Sigmoid colon (tissue), 4 donors: ENCODE measurements at regions not wholly inside any gene's neighbourhood (a gene's known extent, or its start where the extent isn't known, plus 50 kb on each side); places are given as distances from the start of the nearest gene placed in this dataset.

Experiments
- EP300 ChIP-seq, 4 donors: sonication (generic); formaldehyde crosslinking; IDR thresholded peaks; one replicate each; pipeline ENCODE4 v1.6.1; 2017; ENCODE audit warnings: antibody characterized with exemption in 4 of 4
- TF ChIP-seq, protein P1 (sequence below), 4 experiments: fragments of 450-650 bp in 3 of 4; fragments of 200-600 bp in 1 of 4; IDR thresholded peaks; one replicate each; pipeline ENCODE4 v1.5.1; 2016 to 2019; ENCODE audit warnings: antibody characterized with exemption in 4 of 4, mild to moderate bottlenecking in 3 of 4, moderate library complexity in 2 of 4

DNA sequence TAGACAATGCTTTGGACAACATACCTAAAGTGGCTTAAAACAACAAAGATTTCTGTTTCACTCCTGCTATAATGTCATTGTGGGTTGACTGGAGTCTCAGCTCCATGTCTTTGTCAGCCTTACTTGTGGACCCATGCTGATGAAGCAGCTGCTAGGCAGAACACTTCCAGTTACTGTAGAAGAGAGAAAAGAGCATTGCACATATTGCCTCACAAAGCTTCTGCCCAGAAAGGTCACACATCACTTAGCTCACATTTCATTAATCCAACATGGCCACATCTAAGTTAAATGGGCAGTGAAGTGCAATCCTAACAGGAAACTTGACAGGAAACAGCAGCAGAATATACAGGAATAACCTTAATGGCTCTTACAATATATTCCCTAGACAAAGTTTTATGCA, 480.5 kb upstream of the HTR1E start:
- TF ChIP-seq, protein P1, sequence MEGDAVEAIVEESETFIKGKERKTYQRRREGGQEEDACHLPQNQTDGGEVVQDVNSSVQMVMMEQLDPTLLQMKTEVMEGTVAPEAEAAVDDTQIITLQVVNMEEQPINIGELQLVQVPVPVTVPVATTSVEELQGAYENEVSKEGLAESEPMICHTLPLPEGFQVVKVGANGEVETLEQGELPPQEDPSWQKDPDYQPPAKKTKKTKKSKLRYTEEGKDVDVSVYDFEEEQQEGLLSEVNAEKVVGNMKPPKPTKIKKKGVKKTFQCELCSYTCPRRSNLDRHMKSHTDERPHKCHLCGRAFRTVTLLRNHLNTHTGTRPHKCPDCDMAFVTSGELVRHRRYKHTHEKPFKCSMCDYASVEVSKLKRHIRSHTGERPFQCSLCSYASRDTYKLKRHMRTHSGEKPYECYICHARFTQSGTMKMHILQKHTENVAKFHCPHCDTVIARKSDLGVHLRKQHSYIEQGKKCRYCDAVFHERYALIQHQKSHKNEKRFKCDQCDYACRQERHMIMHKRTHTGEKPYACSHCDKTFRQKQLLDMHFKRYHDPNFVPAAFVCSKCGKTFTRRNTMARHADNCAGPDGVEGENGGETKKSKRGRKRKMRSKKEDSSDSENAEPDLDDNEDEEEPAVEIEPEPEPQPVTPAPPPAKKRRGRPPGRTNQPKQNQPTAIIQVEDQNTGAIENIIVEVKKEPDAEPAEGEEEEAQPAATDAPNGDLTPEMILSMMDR (IDR thresholded peaks at IDR 0.05) = no peak
- TF ChIP-seq EP300 (IDR thresholded peaks at IDR 0.05) = no peak
